HG03280 (cell line): ENCODE measurements at regions not wholly inside any gene's neighbourhood (a gene's known extent, or its start where the extent isn't known, plus 50 kb on each side); places are given as distances from the start of the nearest gene placed in this dataset.
"Not testable (repeated sequence)": the region's sequence is repeated elsewhere in the genome, so short reads cannot be mapped to it uniquely, and the experiment has no call there.

Source experiments
- ATAC-seq: cut with Tn5 transposase; IDR thresholded peaks from one replicate; pipeline ENCODE4 v1.9.1; 2021; ENCODE audit warnings: mild to moderate bottlenecking, moderate library complexity; ENCODE audit not compliant: unreplicated experiment

GRCh38 chr2:234409590-234409989 lies 87.3 kb downstream of the ARL4C start:
- ATAC-seq = no peak

GRCh38 chr2:234406085-234406484 lies 90.8 kb downstream of the ARL4C start:
- no peak for ATAC-seq

GRCh38 chr2:234405462-234405861 lies 91.4 kb downstream of the ARL4C start:
- no peak for ATAC-seq

DNA sequence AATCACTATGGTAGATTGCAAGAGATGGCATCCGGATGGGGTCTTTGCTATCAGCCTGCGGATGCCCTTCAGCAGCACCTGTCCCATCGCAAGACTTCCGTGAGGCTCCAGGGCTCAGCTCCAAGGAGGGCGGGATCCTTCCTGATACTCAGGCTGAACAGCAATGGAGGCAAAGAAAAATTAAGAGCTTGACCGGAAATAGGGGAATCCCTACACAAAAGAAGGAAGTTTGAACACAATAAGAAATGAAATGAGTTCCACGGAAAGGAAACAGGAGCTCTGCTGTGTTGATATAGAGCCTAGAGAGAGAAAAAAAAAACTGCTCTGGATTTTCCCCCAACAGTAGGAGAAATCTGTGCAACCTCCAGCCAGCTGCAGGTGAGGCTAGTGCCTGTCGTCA lies 91.9 kb downstream of the ARL4C start:
- no peak for ATAC-seq

DNA sequence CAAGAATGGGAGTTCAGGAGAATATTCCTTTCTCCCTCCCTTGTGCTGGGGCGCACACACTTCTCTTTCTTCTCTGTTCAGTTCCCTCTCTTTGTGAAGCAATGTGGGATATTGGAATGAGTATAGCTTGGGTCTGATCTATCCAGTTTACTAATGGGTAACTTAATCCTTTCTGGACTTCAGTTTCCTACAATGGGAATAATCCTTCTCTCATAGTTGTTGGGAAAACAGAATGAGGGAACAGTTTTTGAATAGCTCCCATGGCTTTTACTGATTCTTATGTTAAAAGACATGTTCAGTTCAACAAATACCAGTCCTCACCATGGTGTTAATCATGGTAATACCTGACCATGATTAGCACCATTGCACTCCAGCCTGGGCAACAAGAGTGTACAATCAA lies 93.1 kb downstream of the ARL4C start:
- no peak for ATAC-seq

DNA sequence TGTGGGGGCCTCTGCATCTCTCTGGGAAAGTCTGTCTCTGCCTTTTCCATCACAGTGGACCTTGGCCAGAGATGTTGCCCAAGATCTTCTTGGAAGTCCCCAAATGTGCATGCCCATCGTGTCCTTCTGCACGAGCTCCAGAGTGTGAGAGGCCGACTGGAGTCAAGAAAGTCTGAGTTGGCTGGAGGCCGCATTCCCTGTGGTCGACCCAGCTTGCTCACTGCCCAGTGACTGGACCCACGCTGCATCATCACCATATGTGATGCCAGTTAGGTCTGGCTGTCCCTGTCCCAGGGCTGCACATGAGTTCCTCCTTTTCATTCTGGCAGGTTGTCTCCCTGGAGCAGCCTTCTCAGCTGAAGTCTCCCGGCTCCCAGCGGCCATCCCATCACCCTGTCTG lies 93.8 kb downstream of the ARL4C start:
- no peak for ATAC-seq

DNA sequence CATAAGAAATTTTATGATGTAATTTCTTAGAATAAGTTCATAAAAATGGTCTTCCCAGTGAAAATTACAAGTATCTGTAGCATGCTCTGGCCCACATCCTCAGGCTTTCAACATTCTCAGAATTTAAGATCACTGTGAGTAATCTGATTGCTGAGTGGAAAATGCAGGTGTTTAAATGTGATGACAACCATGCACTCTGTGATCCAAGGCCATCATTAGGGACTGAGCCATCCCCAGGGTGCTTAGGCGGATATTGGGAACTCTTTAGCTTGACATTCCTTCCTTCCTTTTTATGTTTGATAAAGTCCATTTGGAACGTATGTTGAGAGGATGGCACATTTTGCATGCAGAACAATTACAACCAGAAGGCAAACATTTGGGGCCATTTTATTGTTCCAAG lies 95.5 kb downstream of the ARL4C start:
- ATAC-seq = no peak

DNA sequence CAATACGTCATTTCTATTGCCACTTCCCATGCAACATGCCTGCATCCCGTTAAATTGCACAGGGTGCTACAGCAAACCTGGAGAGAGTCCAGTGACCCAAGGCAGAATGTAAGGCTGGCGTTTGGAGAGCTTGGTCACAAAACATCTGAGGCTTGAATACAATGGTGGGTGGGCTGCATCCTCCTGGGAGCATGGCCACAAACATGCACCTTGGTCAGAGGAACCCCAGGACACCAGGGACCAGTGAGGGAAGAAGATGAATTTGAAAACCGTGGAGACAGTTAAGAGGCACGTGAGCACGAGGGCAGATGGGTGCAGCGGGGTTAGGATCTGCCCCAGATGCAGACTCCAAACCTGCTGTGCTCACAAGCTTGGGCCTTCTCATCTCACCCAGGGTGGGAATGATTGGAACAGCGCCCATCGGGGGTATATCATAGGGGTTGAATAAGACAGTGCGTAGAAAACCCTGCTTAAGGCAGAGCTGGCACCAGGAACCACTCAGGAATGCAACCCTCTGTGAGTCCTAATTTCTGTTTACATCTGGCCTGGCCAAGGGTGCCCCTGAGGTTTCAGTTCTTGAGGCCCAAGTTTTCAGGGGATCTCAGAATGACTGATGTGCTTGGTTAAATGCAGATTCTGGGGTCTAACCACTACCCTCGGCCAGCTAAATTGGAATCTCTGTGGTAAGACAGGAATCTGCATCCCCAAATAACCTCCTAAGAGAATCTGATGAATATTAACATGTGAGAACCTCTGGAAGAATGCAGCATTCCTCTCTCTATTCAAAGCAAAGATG lies 97.2 kb downstream of the ARL4C start:
- no peak for ATAC-seq

GRCh38 chr2:234398531-234398930 lies 98.3 kb downstream of the ARL4C start:
- ATAC-seq = no peak

DNA sequence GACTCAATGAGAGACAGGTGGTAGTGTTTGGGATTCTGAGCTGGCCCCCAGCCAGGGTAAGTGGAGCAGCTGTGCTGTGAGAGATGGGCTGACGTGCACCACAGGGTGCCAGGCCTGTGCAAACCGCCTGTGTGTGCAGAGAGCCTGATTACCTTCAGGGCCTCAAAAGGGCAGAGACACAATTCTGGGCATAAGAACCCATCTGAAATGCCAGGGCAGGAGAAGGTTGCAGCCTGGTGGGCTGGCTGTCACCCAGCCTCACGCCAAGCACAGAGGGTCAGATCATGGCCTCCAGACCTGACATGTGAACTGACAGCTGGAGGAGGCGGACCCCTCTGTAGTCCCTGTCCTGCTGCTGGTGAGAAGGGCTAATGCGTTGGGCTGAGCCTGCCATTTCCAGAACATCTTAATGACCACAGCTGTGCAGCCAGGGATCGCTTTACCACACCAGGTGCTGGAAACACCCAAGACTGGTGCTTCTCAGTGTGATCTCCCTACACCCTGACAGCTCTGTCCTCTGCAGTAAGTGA lies 100.9 kb downstream of the ARL4C start:
- no peak for ATAC-seq

DNA sequence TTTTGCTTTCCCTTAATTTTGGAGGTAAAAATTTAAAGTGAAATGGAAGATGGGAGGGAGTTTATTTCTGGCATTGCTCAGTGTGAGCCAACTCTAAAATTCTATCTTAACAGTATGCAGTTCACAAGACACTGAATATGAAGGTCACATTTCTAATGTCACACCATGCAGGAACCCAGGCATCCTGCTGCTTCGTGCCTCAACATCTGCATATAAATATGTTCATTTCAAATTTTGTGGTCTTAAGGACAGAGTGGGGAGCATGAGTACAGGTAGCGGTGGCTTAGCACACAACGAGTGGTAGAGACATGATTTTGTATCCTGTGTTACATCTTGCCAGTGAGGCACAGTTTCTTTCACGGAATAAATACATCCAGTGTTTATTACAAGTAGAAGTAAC lies 102.4 kb downstream of the ARL4C start:
- no peak for ATAC-seq

DNA sequence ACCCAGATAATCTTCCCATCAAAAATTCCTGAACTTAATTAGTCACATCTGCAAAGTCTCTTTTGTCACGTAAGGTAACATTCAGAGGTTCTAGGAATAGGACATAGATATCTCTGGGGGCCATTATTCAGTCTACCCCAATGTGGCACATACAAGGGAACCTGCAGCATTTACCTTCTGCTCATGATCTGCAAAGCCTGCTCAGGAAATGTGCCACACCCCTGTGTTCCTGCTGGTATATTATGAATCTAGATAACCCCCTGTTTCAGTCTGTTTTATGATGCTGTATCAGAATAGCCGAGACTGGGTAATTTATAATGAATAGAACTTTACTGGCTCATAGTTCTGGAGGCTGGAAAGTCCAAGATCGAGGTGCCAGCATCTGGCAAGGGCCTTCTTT lies 103.5 kb downstream of the ARL4C start:
- no peak for ATAC-seq

- ATAC-seq = no peak
These were observed 104.8 kb downstream of the ARL4C start for GRCh38 chr2:234392041-234392615.

DNA sequence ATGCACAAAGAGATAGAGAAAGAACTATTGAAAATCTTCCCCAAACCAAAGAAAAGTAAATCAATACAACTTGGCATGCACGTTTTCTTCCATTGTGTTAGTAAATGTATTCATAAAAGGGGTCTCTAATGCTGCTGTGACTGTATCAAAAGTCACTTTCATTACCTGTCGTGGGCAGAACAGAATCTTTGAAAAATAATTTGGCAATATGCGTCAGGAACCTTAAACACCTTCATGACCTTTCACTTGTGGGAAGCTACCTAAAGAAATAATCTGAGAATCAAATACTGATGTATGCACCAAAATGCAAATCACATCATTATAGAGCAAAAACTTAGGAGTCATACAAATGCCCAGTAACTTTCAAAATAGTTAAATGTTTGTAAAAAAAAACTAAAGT lies 105.3 kb downstream of the ARL4C start:
- ATAC-seq = no peak

- not testable (repeated sequence) for ATAC-seq
These were observed 107.2 kb downstream of the ARL4C start for GRCh38 chr2:234389661-234390060.

- ATAC-seq = no peak
These were observed 108.3 kb downstream of the ARL4C start for GRCh38 chr2:234388591-234388990.

- no peak for ATAC-seq
These were observed 109.9 kb downstream of the ARL4C start for GRCh38 chr2:234386971-234387370.

GRCh38 chr2:234382131-234382530 lies 114.8 kb downstream of the ARL4C start:
- no peak for ATAC-seq

DNA sequence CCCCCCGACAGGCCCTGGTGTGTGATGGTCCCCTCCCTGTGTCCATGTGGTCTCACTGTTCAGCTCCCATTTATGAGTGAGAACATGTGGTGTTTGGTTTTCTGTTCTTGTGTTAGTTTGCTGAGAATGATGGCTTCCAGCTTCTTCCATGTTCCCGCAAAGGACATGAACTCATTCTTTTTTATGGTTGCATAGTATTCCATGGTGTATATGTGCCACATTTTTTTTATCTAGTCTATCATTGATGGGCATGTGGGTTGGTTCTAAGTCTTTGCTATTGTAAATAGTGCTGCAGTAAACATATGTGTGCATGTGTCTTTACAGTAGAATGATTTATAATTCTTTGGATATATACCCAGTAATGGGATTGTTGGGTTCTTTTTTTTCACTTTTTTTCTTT lies 117.9 kb downstream of the ARL4C start:
- not testable (repeated sequence) for ATAC-seq

DNA sequence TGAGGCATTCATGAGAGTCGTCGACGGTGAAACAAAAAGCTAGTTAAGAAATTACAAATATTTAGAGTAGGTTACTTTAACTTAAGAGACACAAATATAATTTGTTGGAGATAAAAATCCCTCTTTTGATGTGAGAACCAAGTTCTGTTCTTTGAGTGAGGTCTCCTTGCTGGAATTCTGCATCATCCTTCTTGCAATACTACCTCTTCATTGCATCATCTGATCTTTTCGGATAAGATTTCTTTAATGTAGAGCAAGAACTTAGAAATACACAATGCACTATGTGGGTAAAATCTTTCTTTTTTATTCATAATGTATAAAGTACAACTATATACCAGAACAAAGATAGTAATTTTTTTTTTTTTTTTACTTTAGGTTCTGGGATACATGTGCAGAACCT lies 118.4 kb downstream of the ARL4C start:
- no peak for ATAC-seq

DNA sequence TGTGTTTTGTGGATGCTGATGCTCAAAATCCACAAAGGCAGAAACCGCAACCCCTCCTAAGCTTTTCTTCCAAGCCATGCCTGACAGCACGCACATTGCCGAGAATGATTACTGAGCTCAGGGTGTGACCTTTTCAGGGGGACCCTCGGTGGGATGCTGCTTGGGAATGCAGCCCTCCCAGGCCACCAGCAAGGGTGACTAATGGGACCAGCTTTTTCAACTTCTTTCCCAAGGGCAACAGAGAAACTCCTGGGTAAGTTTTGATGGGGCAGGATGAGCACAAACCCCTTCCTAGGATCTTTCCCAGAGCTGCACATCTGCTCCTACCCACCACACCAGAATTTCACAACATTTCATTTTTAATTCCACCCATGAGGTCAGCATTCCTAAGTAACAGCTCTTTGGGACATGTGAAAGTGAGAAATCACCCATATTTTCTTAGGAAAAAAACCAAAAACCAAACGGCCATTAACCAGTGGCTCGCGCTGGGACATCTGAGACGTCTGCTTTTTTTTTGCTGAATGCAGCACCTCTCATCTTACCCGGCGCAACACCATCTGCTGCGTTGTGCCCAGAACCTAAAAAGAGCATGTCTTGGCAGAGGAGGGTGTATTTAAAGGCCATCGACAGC lies 119.0 kb downstream of the ARL4C start:
- ATAC-seq = no peak

DNA sequence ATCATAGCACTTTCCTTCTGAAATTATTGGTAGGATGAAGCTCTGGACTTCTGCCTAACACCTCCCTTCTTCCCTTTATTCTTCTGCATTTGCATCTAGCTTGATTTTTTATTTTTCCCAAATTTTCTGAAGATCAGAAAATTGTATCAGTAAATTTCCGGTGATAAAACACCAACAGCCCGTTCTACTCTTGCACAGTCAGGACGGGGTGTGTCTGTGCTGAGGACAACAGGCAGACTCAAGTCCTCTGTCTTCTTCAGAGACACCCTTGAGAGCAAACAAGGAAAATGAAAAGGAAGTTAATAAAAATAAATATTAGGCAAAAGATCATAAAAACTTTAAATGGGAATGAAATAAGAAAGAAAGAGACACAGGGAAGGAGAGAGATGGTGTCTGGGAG lies 120.7 kb downstream of the ARL4C start:
- ATAC-seq = no peak
